AG09319 (cell line): ENCODE measurements at regions not wholly inside any gene's neighbourhood (a gene's known extent, or its start where the extent isn't known, plus 50 kb on each side); places are given as distances from the start of the nearest gene placed in this dataset.

Experiments used
- DNase-seq: peaks from one replicate; pipeline ENCODE4 v3.0.0-alpha.2; 2010; ENCODE audit warnings: low read depth; ENCODE audit errors: extremely low read depth
- CTCF ChIP-seq: IDR thresholded peaks from 2 replicates; pipeline ENCODE4 v1.5.1; 2011; ENCODE audit warnings: low read depth, mild to moderate bottlenecking, inconsistent platforms, low read length, moderate library complexity

- no peak for TF ChIP-seq CTCF
- DNase-seq, result no peak
Observed at GRCh38 chr6:148090326-148090725, 252.3 kb upstream of the SASH1 start.

- no peak for DNase-seq
- no peak for TF ChIP-seq CTCF
Observed at GRCh38 chr6:148091394-148091793, 251.2 kb upstream of the SASH1 start.

GRCh38 chr6:148103436-148103835 lies 239.2 kb upstream of the SASH1 start:
- no peak for DNase-seq
- TF ChIP-seq CTCF, result no peak

GRCh38 chr6:148104131-148104530 lies 238.5 kb upstream of the SASH1 start:
- no peak for DNase-seq
- TF ChIP-seq CTCF, result no peak

GRCh38 chr6:148105695-148106094 lies 236.9 kb upstream of the SASH1 start:
- DNase-seq, result no peak
- TF ChIP-seq CTCF, result no peak

GRCh38 chr6:148107911-148108310 lies 234.7 kb upstream of the SASH1 start:
- DNase-seq, result no peak
- no peak for TF ChIP-seq CTCF

- no peak for TF ChIP-seq CTCF
- no peak for DNase-seq
Observed at GRCh38 chr6:148109732-148110131, 232.9 kb upstream of the SASH1 start.

GRCh38 chr6:148110925-148111324 lies 231.7 kb upstream of the SASH1 start:
- no peak for TF ChIP-seq CTCF
- no peak for DNase-seq
